ENCODE measurements at regions not wholly inside any gene's neighbourhood (a gene's known extent, or its start where the extent isn't known, plus 50 kb on each side); places are given as distances from the start of the nearest gene placed in this dataset.

GRCh38 chr3:182116386-182116785 lies 404.7 kb downstream of the SOX2 start:
- TF ChIP-seq TCF7L2 (IDR thresholded peaks at IDR 0.05; ENCODE audit: low read depth, low read length) = no peak
- TF ChIP-seq CTCF (IDR thresholded peaks at IDR 0.05) = no peak

Measured in Panc1 (cell line).